ENCODE measurements at regions not wholly inside any gene's neighbourhood (a gene's known extent, or its start where the extent isn't known, plus 50 kb on each side); places are given as distances from the start of the nearest gene placed in this dataset.

DNA sequence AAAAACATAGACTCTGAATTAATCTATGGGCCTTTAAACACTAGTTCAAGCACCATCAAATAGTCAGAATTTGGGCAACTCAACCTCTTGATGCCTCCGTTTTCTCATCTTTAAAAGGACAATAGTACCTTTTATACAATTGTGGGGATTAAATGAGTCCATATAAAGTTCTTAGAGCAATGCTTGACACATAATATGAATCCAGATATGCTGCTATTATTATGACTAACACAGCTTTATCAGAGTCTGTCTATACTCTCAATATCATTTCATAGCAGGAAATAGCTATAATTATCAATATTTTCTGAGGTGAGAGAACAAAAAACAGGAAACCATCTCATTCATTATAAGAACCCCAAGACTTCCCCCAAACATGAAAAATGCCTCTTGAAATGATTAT lies 430.5 kb upstream of the XYLT1 start:
- TF ChIP-seq, protein P1, sequence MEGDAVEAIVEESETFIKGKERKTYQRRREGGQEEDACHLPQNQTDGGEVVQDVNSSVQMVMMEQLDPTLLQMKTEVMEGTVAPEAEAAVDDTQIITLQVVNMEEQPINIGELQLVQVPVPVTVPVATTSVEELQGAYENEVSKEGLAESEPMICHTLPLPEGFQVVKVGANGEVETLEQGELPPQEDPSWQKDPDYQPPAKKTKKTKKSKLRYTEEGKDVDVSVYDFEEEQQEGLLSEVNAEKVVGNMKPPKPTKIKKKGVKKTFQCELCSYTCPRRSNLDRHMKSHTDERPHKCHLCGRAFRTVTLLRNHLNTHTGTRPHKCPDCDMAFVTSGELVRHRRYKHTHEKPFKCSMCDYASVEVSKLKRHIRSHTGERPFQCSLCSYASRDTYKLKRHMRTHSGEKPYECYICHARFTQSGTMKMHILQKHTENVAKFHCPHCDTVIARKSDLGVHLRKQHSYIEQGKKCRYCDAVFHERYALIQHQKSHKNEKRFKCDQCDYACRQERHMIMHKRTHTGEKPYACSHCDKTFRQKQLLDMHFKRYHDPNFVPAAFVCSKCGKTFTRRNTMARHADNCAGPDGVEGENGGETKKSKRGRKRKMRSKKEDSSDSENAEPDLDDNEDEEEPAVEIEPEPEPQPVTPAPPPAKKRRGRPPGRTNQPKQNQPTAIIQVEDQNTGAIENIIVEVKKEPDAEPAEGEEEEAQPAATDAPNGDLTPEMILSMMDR (conservative IDR thresholded peaks at IDR 0.05; ENCODE audit: low read length), result no peak
- no peak for TF ChIP-seq EZH2phosphoT487 (IDR thresholded peaks at IDR 0.05; ENCODE audit: borderline replicate concordance, low read depth, low read length)
